ENCODE measurements at regions not wholly inside any gene's neighbourhood (a gene's known extent, or its start where the extent isn't known, plus 50 kb on each side); places are given as distances from the start of the nearest gene placed in this dataset.
"Not testable (repeated sequence)": the region's sequence is repeated elsewhere in the genome, so short reads cannot be mapped to it uniquely, and the experiment has no call there.

DNA sequence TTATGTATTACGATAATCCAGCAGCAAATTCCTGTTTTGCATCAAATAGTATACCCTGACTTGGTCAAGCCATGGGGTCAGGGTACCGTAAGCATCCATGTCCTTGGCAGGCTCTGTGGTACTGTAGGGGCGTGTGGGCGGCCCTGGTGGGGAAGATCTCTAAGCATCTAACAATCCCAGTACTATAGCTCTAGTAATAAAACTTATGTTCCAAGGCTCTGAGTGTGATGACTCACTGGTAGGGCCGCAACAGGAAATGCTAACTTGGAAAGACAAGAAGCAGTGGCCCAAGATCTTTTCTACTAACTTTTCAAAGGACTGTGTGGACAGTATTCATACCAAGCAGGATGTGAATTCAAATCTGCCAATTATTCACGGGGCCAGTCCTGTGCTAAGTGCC, 63.8 kb downstream of the CLEC18A start:
- H3K9me3 Mint-ChIP-seq; ATAC-seq; H3K36me3 Mint-ChIP-seq; H3K27ac Mint-ChIP-seq; DNase-seq (ENCODE audit: low spot score in 2 of 2): not testable (repeated sequence)

DNA sequence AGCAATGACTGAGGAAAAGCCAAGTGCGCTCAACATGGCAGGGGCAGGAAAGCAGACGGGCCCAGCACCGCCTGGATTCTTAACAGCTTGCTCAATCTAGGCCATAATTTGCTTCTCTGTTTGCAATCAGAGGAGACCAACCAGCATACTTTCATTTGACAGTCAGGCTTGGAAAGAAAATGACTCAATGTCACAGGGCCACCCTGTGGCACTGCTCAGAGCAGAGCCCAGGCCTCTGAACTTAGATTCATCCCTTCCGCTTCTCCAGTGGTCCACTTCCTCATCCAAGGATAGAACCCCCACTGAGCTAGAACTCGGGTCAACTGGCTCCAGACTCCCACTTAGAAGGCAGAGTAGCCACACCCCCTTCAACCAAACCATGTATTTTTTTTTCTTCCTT, 65.6 kb downstream of the CLEC18A start:
- not testable (repeated sequence) for H3K36me3 Mint-ChIP-seq; DNase-seq (ENCODE audit: low spot score in 2 of 2); H3K27ac Mint-ChIP-seq

DNA sequence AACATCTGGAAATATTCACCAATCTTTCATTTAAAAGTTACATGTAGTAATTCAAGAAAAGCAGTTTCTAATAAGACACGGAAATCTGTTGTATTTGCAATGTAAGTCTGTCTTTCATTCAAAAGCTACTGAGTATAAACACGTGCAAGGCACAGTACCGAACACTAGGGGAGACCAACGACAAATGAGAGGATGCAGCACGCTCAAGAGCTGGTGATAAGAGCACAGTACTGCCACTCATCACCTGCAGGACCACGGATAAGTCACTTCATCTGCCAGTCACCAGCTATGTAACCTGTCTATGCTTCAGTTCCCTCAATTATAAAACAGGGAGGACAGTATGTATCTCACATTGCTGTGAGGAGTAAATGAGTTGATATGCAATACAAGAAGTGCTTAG, 67.1 kb downstream of the CLEC18A start:
- ATAC-seq, result peak; percentile 80 to 98
- peak in 1 of 2 donors; percentile 10 for DNase-seq (ENCODE audit: low spot score in 2 of 2)
- H3K36me3 Mint-ChIP-seq, result peaks cover 0 to 5% of the 10 kb centered on the region in 2 donors
- no peak overlapping the region for H3K27ac Mint-ChIP-seq
- no peaks in the 10 kb centered on the region for H3K9me3 Mint-ChIP-seq

More for the DNA sequence above, 65.6 kb downstream of the CLEC18A start:
- not testable (repeated sequence) for H3K9me3 Mint-ChIP-seq, ATAC-seq

DNA sequence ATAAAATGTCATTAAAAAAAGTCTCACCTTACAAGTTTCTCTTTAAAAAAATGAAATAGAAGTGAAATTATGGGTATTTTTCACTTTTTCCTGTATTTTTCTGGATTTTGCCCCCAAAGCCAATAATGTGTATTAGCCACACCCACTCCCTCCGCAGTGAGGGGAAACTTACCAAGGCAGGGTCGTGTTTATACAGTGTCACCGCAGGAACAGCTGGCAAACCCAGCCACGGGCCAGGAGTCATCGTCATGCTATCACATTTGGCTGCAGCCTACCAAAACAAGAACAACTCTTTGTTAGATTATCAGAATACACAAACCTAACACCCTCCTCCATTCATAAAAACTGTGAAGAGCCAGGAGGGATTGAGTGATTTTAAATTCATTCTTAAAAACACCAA, 72.1 kb downstream of the CLEC18A start:
- not testable (repeated sequence) for DNase-seq (ENCODE audit: low spot score in 2 of 2); H3K27ac Mint-ChIP-seq; H3K9me3 Mint-ChIP-seq; ATAC-seq; H3K36me3 Mint-ChIP-seq

DNA sequence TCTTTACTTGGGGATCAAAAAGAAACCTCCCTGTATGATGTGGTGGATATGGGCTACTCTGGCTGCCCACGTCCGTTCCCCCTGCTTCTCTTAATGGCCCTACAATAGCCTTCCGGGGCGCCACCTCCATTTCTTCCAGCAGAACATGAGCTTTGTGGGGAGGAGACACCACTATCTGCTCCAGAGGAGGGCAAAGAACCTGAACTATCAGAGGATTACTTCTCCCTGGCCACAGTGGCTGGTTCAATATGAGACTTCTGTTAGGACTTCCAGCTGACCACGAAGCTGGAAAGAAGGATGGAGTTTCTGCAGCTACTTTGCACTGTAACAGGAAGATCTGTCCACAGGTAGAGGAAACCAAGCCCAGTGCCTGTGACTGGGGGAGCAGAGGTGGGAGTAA, 72.8 kb downstream of the CLEC18A start:
- not testable (repeated sequence) for DNase-seq (ENCODE audit: low spot score in 2 of 2); H3K36me3 Mint-ChIP-seq; H3K9me3 Mint-ChIP-seq; ATAC-seq
- peak overlapping the region in 1 of 2 donors; percentile 86 for H3K27ac Mint-ChIP-seq

DNA sequence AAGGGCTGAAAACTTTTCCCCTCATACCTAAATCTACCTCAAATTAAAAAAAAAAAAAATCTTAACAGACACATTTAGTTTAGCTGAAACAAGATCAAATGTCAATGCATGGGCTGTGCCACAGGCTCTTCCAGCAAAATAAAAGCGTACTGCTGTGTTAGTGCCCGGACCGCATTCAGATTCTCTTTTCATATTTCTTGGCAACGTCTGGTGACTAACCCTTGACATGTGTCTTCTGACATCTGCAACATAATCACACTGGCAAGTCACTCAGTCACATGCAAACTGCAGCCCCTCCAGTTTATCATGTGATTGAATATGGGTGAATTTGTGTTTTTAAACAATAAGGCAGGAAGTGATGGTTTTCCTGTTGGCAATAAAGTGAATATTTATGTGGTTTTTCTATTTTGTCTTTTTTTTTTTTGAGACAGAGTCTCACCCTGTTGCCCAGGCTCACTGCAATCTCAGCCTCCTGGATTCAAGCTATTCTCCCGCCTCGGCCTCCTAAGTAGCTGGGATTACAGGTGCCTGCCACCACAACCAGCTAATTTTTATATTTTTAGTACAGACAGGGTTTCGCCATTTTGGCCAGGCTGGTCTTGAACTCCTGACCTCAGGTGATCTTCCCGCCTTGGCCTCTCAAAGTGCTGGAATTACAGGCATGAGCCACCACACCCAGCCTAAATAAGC, 75.2 kb downstream of the CLEC18A start:
- not testable (repeated sequence) for H3K9me3 Mint-ChIP-seq; DNase-seq (ENCODE audit: low spot score in 2 of 2); H3K36me3 Mint-ChIP-seq
- peak overlapping the region; percentile 21 to 72 for H3K27ac Mint-ChIP-seq
- peak; percentile 95 for ATAC-seq

DNA sequence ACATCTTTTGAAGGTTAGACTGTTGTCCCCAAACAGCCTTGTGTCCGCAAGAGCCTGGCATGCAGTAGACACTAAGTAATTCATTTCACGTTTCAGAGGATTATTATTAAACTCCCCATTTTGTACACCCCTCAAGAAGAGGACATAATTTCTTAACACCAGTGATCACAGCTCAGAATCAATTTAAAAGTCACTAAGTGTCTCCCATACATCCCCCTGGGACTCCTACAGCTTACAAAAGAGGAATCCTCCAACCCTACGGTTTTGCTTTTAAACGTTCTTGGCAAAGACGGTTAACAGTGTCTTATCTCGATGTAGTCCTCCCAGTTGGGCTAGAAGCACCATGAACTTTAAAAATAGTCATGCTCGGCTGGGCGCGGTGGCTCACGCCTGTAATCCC, 81.2 kb upstream of the PDPR start:
- not testable (repeated sequence) for ATAC-seq; H3K36me3 Mint-ChIP-seq; H3K9me3 Mint-ChIP-seq; H3K27ac Mint-ChIP-seq; DNase-seq (ENCODE audit: low spot score in 2 of 2)

DNA sequence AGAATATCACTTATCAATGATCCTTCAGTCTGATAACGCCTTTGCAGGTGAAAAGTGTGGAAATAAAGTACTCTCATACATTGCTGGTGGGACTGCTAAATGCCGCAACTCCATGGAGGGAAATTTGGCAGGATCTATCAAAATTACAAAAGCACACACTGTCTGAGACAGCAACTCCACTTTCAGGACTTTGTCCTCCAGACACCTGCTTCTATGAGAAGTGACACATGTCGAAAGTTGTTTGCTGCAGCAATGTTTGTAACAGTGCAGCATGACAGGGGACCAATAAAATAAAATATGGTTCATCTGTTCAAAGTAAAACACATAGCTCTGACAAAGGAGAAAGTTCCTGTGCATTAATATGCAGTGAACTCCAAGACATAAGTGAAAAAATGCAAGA, 76.2 kb upstream of the PDPR start:
- not testable (repeated sequence) for ATAC-seq; DNase-seq (ENCODE audit: low spot score in 2 of 2); H3K27ac Mint-ChIP-seq; H3K36me3 Mint-ChIP-seq; H3K9me3 Mint-ChIP-seq

DNA sequence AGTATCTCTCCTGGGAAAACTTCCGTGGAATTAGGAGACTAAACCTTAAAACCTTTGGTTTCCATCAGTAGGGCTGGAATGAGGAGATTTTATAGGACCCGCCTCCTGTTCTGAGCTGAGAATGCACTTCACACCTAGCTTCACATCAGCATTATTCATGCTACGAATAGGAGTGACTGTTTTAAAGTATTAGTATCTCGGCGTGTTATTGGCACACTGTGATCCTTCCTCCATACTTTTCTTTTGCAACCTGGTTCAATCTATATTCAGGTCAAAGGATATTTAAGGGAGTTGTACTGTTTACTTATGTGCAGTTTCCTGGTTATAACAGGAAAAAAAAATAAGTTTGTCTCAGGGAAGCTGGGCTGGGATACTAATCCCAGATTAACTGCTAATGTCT, 73.6 kb upstream of the PDPR start:
- H3K36me3 Mint-ChIP-seq; ATAC-seq; H3K9me3 Mint-ChIP-seq; DNase-seq (ENCODE audit: low spot score in 2 of 2); H3K27ac Mint-ChIP-seq: not testable (repeated sequence)

DNA sequence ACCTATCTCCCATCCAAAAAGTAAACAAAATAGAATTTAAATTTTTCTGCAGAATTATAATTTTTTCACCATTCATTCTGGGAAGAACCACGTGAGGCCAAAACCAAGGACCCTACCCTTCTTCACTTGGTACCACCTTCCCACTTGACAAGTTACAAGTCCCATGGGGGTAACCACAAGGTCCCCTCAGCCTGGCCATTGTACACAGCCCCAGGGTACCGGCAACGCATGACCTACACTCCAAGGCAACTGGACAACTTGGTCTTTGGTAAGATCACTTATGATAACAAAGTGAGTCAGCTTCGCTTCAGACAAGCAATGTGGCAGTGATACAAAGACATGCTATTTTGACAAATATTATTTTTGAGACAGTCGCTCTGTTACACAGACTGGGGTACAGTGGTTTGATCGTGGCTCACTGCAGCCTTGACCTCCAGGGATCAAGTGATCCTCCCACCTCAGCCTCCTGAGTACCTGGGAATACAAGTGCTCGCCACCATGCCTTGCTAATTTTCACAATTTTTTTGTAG, 70.5 kb upstream of the PDPR start:
- not testable (repeated sequence) for H3K9me3 Mint-ChIP-seq; DNase-seq (ENCODE audit: low spot score in 2 of 2); H3K36me3 Mint-ChIP-seq; ATAC-seq; H3K27ac Mint-ChIP-seq

DNA sequence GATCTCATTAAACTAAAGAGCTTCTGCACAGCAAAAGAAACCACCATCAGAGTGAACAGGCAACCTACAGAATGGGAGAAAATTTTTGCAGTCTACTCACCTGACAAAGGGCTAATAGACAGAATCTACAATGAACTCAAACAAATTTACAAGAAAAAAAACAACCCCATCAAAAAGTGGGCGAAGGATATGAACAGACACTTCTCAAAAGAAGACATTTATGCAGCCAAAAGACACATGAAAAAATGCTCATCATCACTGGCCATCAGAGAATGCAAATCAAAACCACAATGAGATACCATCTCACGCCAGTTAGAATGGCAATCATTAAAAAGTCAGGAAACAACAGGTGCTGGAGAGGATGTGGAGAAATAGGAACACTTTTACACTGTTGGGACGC, 67.6 kb upstream of the PDPR start:
- not testable (repeated sequence) for ATAC-seq; H3K27ac Mint-ChIP-seq; DNase-seq (ENCODE audit: low spot score in 2 of 2); H3K9me3 Mint-ChIP-seq; H3K36me3 Mint-ChIP-seq

DNA sequence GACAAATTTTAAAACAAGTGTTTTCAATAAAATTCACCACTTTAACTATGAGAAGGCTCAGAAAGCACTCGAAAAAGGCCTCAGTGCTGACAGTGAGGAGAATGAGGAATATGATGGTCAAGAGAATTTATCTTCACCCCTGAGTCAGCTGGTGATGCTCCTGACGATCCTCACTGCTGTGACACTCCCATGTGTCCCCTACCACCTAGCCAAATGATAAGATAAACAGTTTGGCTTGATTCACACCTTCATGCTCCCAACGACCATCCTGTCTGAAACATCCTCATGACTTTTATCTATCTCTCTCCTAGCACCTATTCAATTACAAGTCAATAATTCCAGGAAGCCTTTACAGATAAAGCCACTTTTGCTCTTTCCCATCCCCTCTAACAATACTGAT, 66.0 kb upstream of the PDPR start:
- H3K36me3 Mint-ChIP-seq; H3K9me3 Mint-ChIP-seq; H3K27ac Mint-ChIP-seq; DNase-seq (ENCODE audit: low spot score in 2 of 2); ATAC-seq: not testable (repeated sequence)

DNA sequence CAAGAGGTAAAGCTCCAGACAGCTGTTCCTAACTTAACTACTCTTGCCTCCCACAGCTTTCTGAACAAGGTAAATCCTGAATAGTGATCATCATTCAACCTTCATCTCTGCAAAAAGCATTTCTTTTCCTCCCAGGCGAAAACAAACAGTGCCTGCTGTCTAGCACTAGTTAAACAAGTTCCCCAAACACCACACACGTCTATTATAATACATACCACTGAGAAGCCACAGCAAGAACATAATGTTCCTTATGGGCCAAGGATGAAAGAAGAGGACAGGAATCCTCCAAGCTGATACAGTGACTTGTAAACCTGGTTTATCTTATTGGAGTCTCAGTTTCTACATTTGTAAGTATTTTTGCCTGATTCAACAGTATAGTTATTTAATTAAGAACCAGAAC, 56.1 kb upstream of the PDPR start:
- H3K27ac Mint-ChIP-seq; H3K36me3 Mint-ChIP-seq; DNase-seq (ENCODE audit: low spot score in 2 of 2); ATAC-seq; H3K9me3 Mint-ChIP-seq: not testable (repeated sequence)

DNA sequence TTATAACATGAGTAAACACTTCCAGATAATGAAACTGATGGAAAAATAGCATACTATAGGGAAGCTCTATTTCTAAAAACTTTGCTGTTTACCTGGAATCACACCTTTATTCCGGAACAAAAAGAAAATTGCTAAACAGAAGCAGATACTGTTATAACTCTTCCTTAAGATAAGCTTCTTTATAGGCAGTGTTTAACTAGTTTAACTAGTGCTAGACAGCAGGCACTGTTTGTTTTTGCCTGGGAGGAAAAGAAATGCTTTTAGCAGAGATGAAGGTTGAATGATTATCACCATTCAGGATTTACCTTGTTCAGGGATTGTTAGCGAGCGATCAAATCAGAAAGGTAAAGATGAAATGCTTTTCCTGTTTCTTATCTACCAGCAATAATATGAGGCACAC, 54.7 kb upstream of the PDPR start:
- not testable (repeated sequence) for H3K36me3 Mint-ChIP-seq; DNase-seq (ENCODE audit: low spot score in 2 of 2); H3K27ac Mint-ChIP-seq; H3K9me3 Mint-ChIP-seq; ATAC-seq

DNA sequence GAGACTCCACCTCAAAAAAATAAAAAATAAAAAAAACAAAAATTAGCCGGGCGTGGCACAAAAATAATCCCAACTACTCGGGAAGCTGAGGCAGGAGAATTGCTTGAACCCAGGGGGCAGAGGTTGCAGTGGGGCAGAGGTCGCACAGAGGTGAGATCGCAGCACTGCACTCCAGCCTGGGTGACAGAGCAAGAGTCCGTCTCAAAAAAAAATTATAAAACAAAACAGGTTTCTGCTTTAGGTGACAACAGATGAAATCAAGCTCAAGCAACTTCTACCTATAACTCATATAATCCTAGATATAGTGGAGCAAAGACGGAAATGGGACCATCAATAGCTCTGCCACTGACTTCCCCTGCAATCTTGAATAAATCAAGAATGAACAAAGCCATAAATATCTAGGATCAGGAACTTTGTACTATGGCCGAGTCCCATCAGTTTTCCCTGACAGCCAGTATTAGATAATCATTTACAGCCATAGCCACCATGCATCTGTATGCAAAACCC, 53.6 kb upstream of the PDPR start:
- DNase-seq (ENCODE audit: low spot score in 2 of 2); ATAC-seq; H3K27ac Mint-ChIP-seq; H3K36me3 Mint-ChIP-seq; H3K9me3 Mint-ChIP-seq: not testable (repeated sequence)

DNA sequence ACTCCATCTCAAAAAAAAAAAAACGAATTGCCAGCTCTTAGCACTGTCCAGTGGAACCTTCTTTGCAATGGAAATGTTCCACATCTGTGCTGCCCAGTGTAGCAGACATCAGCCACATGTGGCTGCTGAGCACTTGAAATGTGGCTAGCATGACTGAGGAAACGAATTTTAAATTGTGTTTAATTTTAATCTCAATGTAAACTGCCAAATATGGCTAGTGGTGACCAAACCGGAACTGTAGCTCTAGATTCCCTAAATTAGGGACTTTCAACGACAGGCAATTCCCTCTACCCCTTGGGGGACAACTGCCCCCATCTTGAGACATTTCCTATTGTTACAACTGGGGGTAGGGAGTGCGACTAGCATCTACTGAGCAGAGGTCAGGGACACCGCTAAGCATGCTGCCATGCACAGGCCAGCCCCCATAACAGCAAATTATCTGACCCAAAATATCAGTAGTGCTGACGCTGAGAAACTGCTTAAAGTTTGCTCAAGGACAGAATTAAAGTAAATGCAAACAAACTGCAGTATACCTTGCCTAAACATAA, 52.4 kb upstream of the PDPR start:
- H3K36me3 Mint-ChIP-seq; DNase-seq (ENCODE audit: low spot score in 2 of 2); ATAC-seq; H3K27ac Mint-ChIP-seq; H3K9me3 Mint-ChIP-seq: not testable (repeated sequence)

DNA sequence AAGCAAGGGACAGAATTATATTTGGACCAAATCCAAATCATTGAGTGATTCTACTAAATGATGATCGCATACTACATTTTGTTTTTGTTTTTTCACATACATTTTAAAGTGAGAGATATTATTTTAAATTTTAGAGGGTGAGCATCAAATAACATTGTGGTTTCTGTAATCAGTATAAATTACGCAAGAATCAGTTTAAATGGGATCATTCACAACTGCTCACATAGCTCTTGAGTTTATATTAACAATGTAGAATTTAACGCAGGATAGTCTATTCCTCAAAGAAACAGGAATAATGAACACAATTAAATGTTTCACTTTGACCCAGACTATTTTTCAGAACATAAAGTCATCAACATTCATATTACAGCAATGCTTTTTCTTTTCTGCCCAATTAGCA, 51.2 kb upstream of the PDPR start:
- not testable (repeated sequence) for ATAC-seq; H3K36me3 Mint-ChIP-seq; H3K27ac Mint-ChIP-seq; DNase-seq (ENCODE audit: low spot score in 2 of 2); H3K9me3 Mint-ChIP-seq

Measured in activated naive CD4-positive, alpha-beta T cell treated with anti-CD3 and anti-CD28 coated beads, Interleukin-2, amount 50 U/mL, for 72 hours (primary cell).